HUES64 (cell line): ENCODE measurements at regions not wholly inside any gene's neighbourhood (a gene's known extent, or its start where the extent isn't known, plus 50 kb on each side); places are given as distances from the start of the nearest gene placed in this dataset.
"Not testable (repeated sequence)": the region's sequence is repeated elsewhere in the genome, so short reads cannot be mapped to it uniquely, and the experiment has no call there.

Experiments used
- H3K27ac ChIP-seq: 2 replicates; pipeline ENCODE4 v1.7.0; 2013; ENCODE audit warnings: low read depth, low read length, inconsistent platforms
- H3K27me3 ChIP-seq: 2 replicates; pipeline ENCODE4 v1.6.1; 2013; ENCODE audit warnings: mild to moderate bottlenecking, low read length; ENCODE audit not compliant: insufficient read depth
- H3K36me3 ChIP-seq: 2 replicates; pipeline ENCODE4 v1.6.1; 2013; ENCODE audit warnings: mild to moderate bottlenecking, low read length; ENCODE audit not compliant: insufficient read depth
- H3K4me1 ChIP-seq: 2 replicates; pipeline ENCODE4 v1.6.1; 2013; ENCODE audit warnings: mild to moderate bottlenecking, low read length, moderate library complexity; ENCODE audit not compliant: insufficient read depth
- H3K4me3 ChIP-seq: 2 replicates; pipeline ENCODE4 v1.5.1; 2013; ENCODE audit warnings: mild to moderate bottlenecking, low read length, moderate library complexity
- H3K9ac ChIP-seq: 2 replicates; pipeline ENCODE4 v1.6.1; 2013; ENCODE audit warnings: mild to moderate bottlenecking, low read depth, low read length
- H3K9me3 ChIP-seq: 2 replicates; pipeline ENCODE4 v1.6.1; 2013; ENCODE audit warnings: low read depth, low read length; ENCODE audit not compliant: insufficient read depth
- WGBS: fragments of 150-250, 120-280 bp; methylation state at CpG from one replicate; pipeline ENCODE4 v1.1.7; 2013; ENCODE audit warnings: missing lambda C conversion rate; 5-methylcytosine and 5-hydroxymethylcytosine counted together

DNA sequence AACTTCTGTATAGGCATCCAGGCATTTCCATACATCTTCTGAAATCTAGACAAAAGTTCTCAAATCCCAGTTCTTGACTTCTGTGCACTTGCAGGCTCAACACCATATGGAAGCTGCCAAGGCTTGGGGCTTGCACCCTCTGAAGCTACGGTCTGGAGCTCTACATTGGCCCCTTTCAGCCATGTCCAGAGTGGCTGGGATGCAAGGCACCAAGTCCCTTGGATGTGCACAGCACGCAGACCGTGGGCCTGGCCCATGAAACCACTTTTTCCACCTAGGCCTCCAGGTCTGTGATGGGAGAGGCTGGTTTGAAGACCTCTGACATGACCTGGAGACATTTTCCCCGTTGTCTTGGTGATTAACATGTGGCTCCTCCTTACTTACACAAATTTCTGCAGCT is 1645.1 kb downstream of the REEP3 start:
- Histone ChIP-seq H3K4me3 (no peak overlapping the region), H3K9ac (no peak overlapping the region), H3K4me1 (no peaks in the 10 kb centered on the region), H3K27me3 (no peaks in the 10 kb centered on the region), H3K36me3 (no peaks in the 10 kb centered on the region), H3K9me3 (no peaks in the 10 kb centered on the region), H3K27ac (no peak overlapping the region)
- 98% methylated on average over 4 of the region's 4 CpGs for WGBS

DNA sequence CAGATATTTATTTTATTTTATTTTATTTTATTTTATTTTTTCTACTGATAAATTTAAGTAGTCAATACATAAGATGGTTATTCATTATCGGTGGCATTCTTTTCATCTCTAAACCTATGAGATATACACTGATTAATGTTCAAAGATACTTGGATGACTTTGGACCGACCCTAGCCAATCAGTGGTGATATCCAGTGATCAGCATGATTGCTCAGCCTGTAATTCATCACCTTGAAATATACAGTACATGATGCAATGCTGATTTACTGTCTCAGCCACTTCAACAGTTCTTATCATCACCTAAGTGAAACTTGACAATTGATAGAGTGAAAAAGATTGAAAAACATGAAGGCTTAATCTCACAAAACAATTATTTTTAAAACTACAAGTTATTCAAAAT is 1651.0 kb downstream of the REEP3 start:
- H3K36me3 ChIP-seq: no peaks in the 10 kb centered on the region
- no peak overlapping the region for H3K4me3 ChIP-seq
- no peaks in the 10 kb centered on the region for H3K4me1 ChIP-seq
- no peaks in the 10 kb centered on the region for H3K27me3 ChIP-seq
- 90% methylated on average over 2 of the region's 2 CpGs for WGBS
- no peaks in the 10 kb centered on the region for H3K9me3 ChIP-seq
- no peak overlapping the region for H3K9ac ChIP-seq
- H3K27ac ChIP-seq: no peak overlapping the region

DNA sequence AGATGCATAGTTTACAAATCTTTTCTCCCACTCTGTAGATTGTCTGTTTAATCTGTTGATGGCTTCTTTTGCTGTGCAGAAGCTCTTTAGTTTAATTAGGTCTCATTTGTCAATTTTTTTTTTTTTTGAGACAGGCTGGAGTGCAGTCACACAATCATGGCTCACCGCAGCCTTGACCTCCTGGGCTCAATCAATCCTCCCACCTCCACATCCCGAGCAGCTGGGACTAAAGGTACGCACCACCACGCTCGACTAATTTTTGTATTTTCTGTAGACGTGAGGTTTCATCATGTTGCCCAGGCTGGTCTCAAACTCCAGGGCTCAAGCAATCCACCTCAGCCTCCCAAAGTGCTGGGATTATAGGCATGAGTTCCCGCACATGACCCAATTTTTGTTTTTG is 1655.8 kb downstream of the REEP3 start:
- Histone ChIP-seq H3K36me3 (no peaks in the 10 kb centered on the region), H3K27me3 (no peaks in the 10 kb centered on the region), H3K4me1 (no peaks in the 10 kb centered on the region), H3K9me3 (no peaks in the 10 kb centered on the region), H3K27ac (no peak overlapping the region), H3K4me3 (no peak overlapping the region), H3K9ac (no peak overlapping the region)
- 98% methylated on average over 7 of the region's 7 CpGs for WGBS

DNA sequence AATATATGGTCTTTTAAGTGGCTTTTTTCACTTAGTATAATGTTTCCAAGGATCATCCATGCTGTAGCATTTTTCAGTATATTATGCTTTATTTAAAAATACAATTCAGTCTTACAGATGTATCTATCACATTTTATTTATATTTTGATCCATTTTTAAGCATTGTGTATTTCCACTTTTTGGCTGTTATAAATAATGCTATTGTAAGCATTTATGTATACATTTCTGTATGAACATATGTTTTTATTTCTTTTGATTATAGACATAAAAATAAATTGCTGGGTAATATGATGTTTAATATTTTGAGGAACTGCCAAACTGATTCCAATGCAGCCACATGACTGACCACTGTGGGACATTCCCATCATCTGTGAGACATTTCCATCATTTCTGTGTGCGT is 1662.0 kb downstream of the REEP3 start:
- no peaks in the 10 kb centered on the region for H3K4me1 ChIP-seq
- no peak overlapping the region for H3K9ac ChIP-seq
- H3K36me3 ChIP-seq: no peaks in the 10 kb centered on the region
- WGBS: 100% methylated on average over 1 of the region's 1 CpG
- no peaks in the 10 kb centered on the region for H3K9me3 ChIP-seq
- no peak overlapping the region for H3K4me3 ChIP-seq
- H3K27ac ChIP-seq: no peak overlapping the region
- H3K27me3 ChIP-seq: no peaks in the 10 kb centered on the region

DNA sequence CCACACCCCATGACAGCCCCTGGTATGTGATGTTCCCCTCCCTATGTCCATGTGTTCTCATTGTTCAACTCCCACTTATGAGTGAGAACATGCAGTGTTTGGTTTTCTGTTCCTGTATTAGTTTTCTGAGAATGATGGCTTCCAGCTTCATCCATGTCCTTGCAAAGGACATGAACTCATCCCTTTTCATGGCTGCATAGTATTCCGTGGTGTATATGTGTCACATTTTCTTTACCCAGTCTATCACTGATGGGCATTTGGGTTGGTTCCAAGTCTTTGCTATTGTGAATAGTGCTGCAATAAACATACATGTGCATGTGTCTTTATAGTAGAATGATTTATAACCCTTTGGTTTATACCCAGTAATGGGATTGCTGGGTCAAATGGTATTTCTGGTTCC is 1665.5 kb downstream of the REEP3 start:
- not testable (repeated sequence) for H3K36me3 ChIP-seq, H3K27me3 ChIP-seq, H3K9me3 ChIP-seq, H3K4me1 ChIP-seq, H3K9ac ChIP-seq, H3K4me3 ChIP-seq, H3K27ac ChIP-seq
- no CpG with 5 or more reads among the region's 1 CpG for WGBS

DNA sequence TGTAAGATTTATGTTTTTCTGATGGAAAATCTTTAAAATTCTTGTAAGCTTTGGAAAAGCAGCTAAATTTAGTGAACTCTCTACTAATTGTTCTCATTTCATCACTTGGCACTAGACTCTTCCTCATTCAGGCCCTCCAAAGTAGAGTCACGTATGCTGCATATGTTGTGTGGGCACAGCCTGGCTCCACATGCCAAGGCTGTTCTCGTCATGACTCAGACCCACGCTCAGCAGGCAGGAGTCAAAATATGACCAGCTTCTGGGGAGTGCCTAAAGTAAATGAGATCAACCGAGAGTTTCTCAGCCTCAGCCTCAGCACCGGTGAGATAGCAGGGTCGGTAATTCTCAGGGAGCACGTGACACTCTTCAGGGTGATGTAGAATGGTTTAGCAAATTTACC is 1672.9 kb downstream of the REEP3 start:
- Histone ChIP-seq H3K4me1 (no peaks in the 10 kb centered on the region), H3K36me3 (no peaks in the 10 kb centered on the region), H3K27ac (no peak overlapping the region), H3K27me3 (no peaks in the 10 kb centered on the region), H3K9ac (no peak overlapping the region), H3K9me3 (no peaks in the 10 kb centered on the region), H3K4me3 (no peak overlapping the region)
- 91% methylated on average over 7 of the region's 7 CpGs for WGBS

DNA sequence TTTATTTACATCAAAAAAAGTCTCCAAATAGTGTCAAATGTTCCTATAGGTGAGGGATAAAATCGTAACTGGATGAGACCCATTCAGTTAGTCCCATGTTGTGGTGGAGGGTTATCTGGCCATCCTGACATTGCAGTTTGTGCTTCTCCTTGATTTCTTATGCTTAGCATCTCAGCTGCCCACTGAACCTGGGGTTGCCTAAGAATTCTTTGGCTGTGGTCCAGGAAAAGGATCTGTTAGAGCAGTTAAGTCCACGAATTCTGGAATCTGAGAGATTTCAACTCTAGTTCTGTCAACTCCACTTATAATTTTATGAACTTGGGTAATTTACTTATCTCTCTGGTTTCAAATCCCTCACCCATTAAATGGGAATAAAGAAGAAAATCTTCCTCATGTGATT is 1673.4 kb downstream of the REEP3 start:
- no peaks in the 10 kb centered on the region for H3K36me3 ChIP-seq
- H3K4me3 ChIP-seq: no peak overlapping the region
- H3K9ac ChIP-seq: no peak overlapping the region
- no peak overlapping the region for H3K27ac ChIP-seq
- H3K4me1 ChIP-seq: no peaks in the 10 kb centered on the region
- WGBS: 90% methylated on average over 2 of the region's 2 CpGs
- no peaks in the 10 kb centered on the region for H3K27me3 ChIP-seq
- no peaks in the 10 kb centered on the region for H3K9me3 ChIP-seq

DNA sequence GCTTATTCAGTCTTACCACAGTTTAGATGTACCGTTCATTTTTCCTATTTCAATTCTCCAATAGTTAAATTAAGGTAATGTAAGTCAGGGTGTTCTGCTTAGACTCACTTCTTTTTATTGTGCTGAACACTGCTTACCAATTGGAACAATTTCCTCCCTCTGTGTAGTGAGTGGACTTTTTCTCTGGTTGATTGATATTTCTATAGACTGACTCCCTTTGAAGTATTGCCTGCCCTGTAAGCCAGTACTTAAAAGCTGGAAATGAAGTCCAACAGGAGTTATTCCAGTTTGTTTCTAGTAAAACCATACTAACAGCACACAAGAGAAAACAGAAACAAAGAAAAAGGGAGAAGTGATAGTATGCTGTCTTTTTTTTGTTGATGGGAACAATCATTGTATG is 1674.9 kb downstream of the REEP3 start:
- Histone ChIP-seq H3K9ac (no peak overlapping the region), H3K36me3 (no peaks in the 10 kb centered on the region), H3K4me3 (no peak overlapping the region), H3K27ac (no peak overlapping the region), H3K27me3 (no peaks in the 10 kb centered on the region), H3K4me1 (no peaks in the 10 kb centered on the region), H3K9me3 (no peaks in the 10 kb centered on the region)
- WGBS: no CpG with 5 or more reads among the region's 1 CpG

DNA sequence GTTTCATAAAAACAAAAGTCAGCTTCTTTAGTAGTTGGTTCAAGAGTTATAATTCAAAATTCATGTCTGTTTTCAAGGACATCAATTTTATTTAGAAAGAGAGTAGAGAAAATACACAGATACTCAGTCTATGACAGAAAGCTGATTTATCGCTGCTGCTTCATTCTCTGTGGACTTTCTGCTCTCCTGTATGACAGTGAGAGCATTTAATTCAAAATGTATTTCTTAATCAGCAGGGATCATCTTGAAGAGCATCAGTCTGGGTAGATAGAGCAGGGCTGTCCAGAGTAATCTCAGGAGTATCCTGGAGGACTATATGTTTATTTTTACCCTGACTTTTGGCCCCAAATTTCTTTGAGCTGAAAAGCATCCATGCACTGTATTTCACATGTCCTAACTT is 1676.7 kb downstream of the REEP3 start:
- Histone ChIP-seq H3K36me3 (no peaks in the 10 kb centered on the region), H3K9ac (no peak overlapping the region), H3K4me1 (no peaks in the 10 kb centered on the region), H3K27ac (no peak overlapping the region), H3K9me3 (no peaks in the 10 kb centered on the region), H3K27me3 (no peaks in the 10 kb centered on the region), H3K4me3 (no peak overlapping the region)
- WGBS: 100% methylated on average over 1 of the region's 1 CpG

DNA sequence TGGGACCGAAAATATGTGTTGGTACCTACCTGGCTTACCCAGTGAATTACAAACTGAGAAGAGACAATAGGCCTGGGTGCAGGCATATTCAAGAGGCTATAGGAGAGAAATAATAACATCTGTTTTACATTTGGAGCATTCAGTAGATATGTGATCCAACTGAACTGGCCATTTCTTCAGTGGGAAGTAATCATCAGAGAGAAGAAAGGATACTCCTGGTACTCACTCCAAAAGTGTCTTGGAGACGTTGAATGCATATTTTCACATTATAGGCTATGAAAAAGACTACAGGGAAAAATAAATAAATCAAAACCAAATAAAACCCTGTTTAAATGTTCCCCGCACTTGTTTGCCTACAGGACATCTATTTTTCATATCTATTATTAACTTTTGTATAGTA is 1680.3 kb downstream of the REEP3 start:
- H3K27ac ChIP-seq: no peak overlapping the region
- WGBS: 98% methylated on average over 1 of the region's 3 CpGs
- H3K36me3 ChIP-seq: no peaks in the 10 kb centered on the region
- no peak overlapping the region for H3K4me3 ChIP-seq
- no peaks in the 10 kb centered on the region for H3K9me3 ChIP-seq
- H3K4me1 ChIP-seq: no peaks in the 10 kb centered on the region
- H3K27me3 ChIP-seq: no peaks in the 10 kb centered on the region
- no peak overlapping the region for H3K9ac ChIP-seq

DNA sequence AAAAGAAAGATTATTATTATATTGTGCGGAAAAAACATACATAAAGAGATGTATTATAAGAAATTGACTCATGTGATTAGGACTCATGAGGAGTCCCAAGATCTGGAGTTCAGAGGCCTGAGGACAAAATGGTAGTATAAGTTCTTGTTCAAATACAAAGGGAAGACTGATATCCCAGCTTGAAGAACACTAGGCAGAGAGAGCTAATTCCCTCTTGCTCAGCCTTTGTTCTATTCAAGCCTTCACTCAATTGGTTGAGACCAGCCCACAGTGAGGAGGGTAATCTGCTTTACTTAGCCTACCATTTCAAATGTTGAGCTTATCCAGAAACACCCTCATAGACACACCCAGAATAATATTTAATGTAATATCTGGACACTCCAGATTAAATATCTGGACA is 1683.8 kb downstream of the REEP3 start:
- Histone ChIP-seq H3K27me3 (no peaks in the 10 kb centered on the region), H3K4me3 (no peak overlapping the region), H3K9ac (no peak overlapping the region), H3K9me3 (no peaks in the 10 kb centered on the region), H3K4me1 (peaks cover 7% of the 10 kb centered on the region), H3K27ac (no peak overlapping the region), H3K36me3 (no peaks in the 10 kb centered on the region)
- 100% methylated on average over 1 of the region's 1 CpG for WGBS

DNA sequence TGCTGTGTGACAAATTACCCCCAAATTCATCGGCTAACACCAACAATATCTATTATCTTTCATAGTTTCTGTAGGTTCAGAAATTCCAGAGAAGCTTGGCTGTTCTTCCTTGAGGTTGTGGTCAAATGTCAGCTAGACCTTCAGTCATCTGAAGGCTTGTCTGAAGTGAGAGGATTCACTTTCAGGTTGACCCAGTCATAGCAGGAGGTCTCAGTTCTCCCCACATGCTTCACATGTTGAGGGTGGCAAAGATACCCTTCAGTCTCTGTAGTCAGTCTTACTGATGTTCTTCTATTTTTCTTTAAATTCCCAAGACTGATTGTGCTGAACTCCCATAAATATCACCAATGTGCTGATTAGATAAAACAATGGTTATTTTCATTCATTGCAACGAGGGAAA is 1692.0 kb downstream of the REEP3 start:
- H3K9me3 ChIP-seq: no peaks in the 10 kb centered on the region
- 92% methylated on average over 1 of the region's 2 CpGs for WGBS

More for the DNA sequence above, 1692.0 kb downstream of the REEP3 start:
- H3K27ac ChIP-seq: no peak overlapping the region
- no peaks in the 10 kb centered on the region for H3K27me3 ChIP-seq
- no peak overlapping the region for H3K9ac ChIP-seq
- H3K4me1 ChIP-seq: peaks cover 4% of the 10 kb centered on the region
- no peak overlapping the region for H3K4me3 ChIP-seq
- no peaks in the 10 kb centered on the region for H3K36me3 ChIP-seq
